ENCODE measurements at regions not wholly inside any gene's neighbourhood (a gene's known extent, or its start where the extent isn't known, plus 50 kb on each side); places are given as distances from the start of the nearest gene placed in this dataset.

GRCh38 chr13:85174291-85174690 is 624.9 kb downstream of the SLITRK6 start:
- no peak for TF ChIP-seq EZH2phosphoT487 (IDR thresholded peaks at IDR 0.05; ENCODE audit: borderline replicate concordance, low read length)
- TF ChIP-seq, protein P1, sequence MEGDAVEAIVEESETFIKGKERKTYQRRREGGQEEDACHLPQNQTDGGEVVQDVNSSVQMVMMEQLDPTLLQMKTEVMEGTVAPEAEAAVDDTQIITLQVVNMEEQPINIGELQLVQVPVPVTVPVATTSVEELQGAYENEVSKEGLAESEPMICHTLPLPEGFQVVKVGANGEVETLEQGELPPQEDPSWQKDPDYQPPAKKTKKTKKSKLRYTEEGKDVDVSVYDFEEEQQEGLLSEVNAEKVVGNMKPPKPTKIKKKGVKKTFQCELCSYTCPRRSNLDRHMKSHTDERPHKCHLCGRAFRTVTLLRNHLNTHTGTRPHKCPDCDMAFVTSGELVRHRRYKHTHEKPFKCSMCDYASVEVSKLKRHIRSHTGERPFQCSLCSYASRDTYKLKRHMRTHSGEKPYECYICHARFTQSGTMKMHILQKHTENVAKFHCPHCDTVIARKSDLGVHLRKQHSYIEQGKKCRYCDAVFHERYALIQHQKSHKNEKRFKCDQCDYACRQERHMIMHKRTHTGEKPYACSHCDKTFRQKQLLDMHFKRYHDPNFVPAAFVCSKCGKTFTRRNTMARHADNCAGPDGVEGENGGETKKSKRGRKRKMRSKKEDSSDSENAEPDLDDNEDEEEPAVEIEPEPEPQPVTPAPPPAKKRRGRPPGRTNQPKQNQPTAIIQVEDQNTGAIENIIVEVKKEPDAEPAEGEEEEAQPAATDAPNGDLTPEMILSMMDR (IDR thresholded peaks at IDR 0.05; ENCODE audit: low read depth, low read length, poor library complexity, severe bottlenecking) = no peak

All from DOHH2 (cell line).